H1 (cell line): ENCODE measurements at regions not wholly inside any gene's neighbourhood (a gene's known extent, or its start where the extent isn't known, plus 50 kb on each side); places are given as distances from the start of the nearest gene placed in this dataset.

Experiments used
- CTCF ChIA-PET: fragments of 300-600 bp; sonication (Branson Sonifier 250); formaldehyde crosslinking; loops from one replicate; lab custom pipeline; 2021; ENCODE audit not compliant: partially characterized antibody; lab: Charles Lee
- POLR2A ChIA-PET: fragments of 300-600 bp; sonication (Branson Sonifier 250); formaldehyde crosslinking; loops from one replicate; lab custom pipeline; 2021; ENCODE audit warnings: inconsistent platforms; ENCODE audit not compliant: partially characterized antibody; lab: Charles Lee
- DNase-seq, 2 experiments: peaks; one replicate each; pipeline versions ENCODE4 v3.0.0 to v3.0.0-alpha.2; 2010 to 2022; ENCODE audit warnings: low spot score in 2 of 2, low read depth in 1 of 2, mixed read lengths in 1 of 2
- FAIRE-seq: peaks from 2 replicates; lab custom pipeline; 2011; peaks lifted over from hg19 to GRCh38; lab: Jason Lieb, UNC
- H2AFZ ChIP-seq: 2 replicates; pipeline ENCODE4 v1.8.1; 2012; ENCODE audit warnings: low read length, inconsistent platforms
- H2AK5ac ChIP-seq: 2 replicates; pipeline ENCODE4 v1.6.1; 2013; ENCODE audit warnings: low read depth, low read length
- H2BK120ac ChIP-seq: replicated peaks from 2 replicates; pipeline ENCODE3; 2013; ENCODE audit warnings: low read depth, low read length, inconsistent platforms
- H2BK12ac ChIP-seq: 2 replicates; pipeline ENCODE4 v1.6.1; 2013; ENCODE audit warnings: low read depth, low read length
- H2BK15ac ChIP-seq: 2 replicates; pipeline ENCODE4 v1.6.1; 2013; ENCODE audit warnings: low read length
- H2BK20ac ChIP-seq: 2 replicates; pipeline ENCODE4 v1.6.1; 2013; ENCODE audit warnings: low read length
- H2BK5ac ChIP-seq: 2 replicates; pipeline ENCODE4 v1.6.1; 2013; ENCODE audit warnings: low read depth, low read length
- H3K14ac ChIP-seq: 2 replicates; pipeline ENCODE4 v1.6.1; 2013; ENCODE audit warnings: inconsistent platforms; ENCODE audit not compliant: insufficient read length
- H3K18ac ChIP-seq: 2 replicates; pipeline ENCODE4 v1.6.1; 2013; ENCODE audit warnings: low read length; ENCODE audit errors: extremely low read depth
- H3K23ac ChIP-seq: 2 replicates; pipeline ENCODE4 v1.6.1; 2013; ENCODE audit warnings: inconsistent platforms; ENCODE audit not compliant: insufficient read length
- H3K23me2 ChIP-seq: 2 replicates; pipeline ENCODE4 v1.6.1; 2013; ENCODE audit warnings: low read depth, low read length
- H3K27ac ChIP-seq: 2 replicates; pipeline ENCODE4 v1.6.1; 2011; ENCODE audit warnings: low read depth, low read length, inconsistent platforms
- H3K27me3 ChIP-seq, 4 experiments: replicated peaks in 1 of 4; 1 replicate in 1 of 4; 2 replicates in 3 of 4; pipeline versions ENCODE4 v1.6.1 to v1.8.1; 2011 to 2013; ENCODE audit warnings: low read length in 3 of 4, mild to moderate bottlenecking in 3 of 4, inconsistent platforms in 2 of 4, mixed read lengths in 2 of 4, moderate library complexity in 1 of 4; ENCODE audit not compliant: control insufficient read depth in 3 of 4, insufficient read depth in 3 of 4; ENCODE audit errors: extremely low read depth in 1 of 4
- H3K36me3 ChIP-seq, 4 experiments: 2 replicates each; pipeline versions ENCODE4 v1.6.1 to v1.8.1; 2011 to 2013; ENCODE audit warnings: mild to moderate bottlenecking in 4 of 4, low read length in 3 of 4, moderate library complexity in 2 of 4, control low read depth in 1 of 4, inconsistent platforms in 1 of 4; ENCODE audit not compliant: insufficient read depth in 4 of 4, control insufficient read depth in 2 of 4
- H3K4ac ChIP-seq: replicated peaks from 2 replicates; pipeline ENCODE3; 2013; ENCODE audit warnings: low read length, low read depth, mixed read lengths, inconsistent platforms; ENCODE audit not compliant: insufficient read length
- H3K4me1 ChIP-seq, 4 experiments: replicated peaks in 1 of 4; 1 replicate in 1 of 4; 2 replicates in 3 of 4; pipeline versions ENCODE4 v1.6.1 to v1.8.1; 2011 to 2013; ENCODE audit warnings: low read length in 3 of 4, inconsistent platforms in 2 of 4, mixed read lengths in 1 of 4; ENCODE audit not compliant: insufficient read depth in 4 of 4, control insufficient read depth in 3 of 4
- H3K4me2 ChIP-seq, 2 experiments: 2 replicates each; pipeline versions ENCODE4 v1.6.1 to v1.8.1; 2011 to 2013; ENCODE audit warnings: low read depth in 2 of 2, low read length in 2 of 2, control low read depth in 1 of 2, inconsistent platforms in 1 of 2, mild to moderate bottlenecking in 1 of 2; ENCODE audit not compliant: insufficient read depth in 1 of 2
- H3K4me3 ChIP-seq, 4 experiments: fragments of 200-600, 300-600 bp in 1 of 4; sonication (generic), shearing (Covaris generic), sonication (Bioruptor Twin) in 1 of 4; 2 replicates each; pipeline versions ENCODE4 v1.5.1 to v1.8.1; 2011 to 2016; ENCODE audit warnings: low read length in 4 of 4, low read depth in 3 of 4, control low read depth in 2 of 4, inconsistent platforms in 2 of 4, mild to moderate bottlenecking in 2 of 4, mixed read lengths in 1 of 4, moderate library complexity in 1 of 4; ENCODE audit not compliant: insufficient read depth in 2 of 4; ENCODE audit errors: extremely low read depth in 1 of 4
- H3K56ac ChIP-seq: replicated peaks from 2 replicates; pipeline ENCODE3; 2013; ENCODE audit warnings: low read depth, mild to moderate bottlenecking, mixed read lengths, low read length, inconsistent platforms; ENCODE audit not compliant: insufficient read length
- H3K79me1 ChIP-seq: 2 replicates; pipeline ENCODE4 v1.6.1; 2013; ENCODE audit warnings: low read depth, low read length, control low read depth
- H3K79me2 ChIP-seq, 2 experiments: 2 replicates each; pipeline versions ENCODE4 v1.6.1 to v1.8.1; 2012 to 2013; ENCODE audit warnings: low read length in 2 of 2, mild to moderate bottlenecking in 2 of 2, inconsistent platforms in 1 of 2; ENCODE audit not compliant: insufficient read depth in 2 of 2, control insufficient read depth in 1 of 2
- H3K9ac ChIP-seq, 4 experiments: replicated peaks in 1 of 4; 1 replicate in 1 of 4; 2 replicates in 3 of 4; pipeline versions ENCODE4 v1.6.1 to v1.8.1; 2011 to 2013; ENCODE audit warnings: low read depth in 3 of 4, low read length in 3 of 4, control low read depth in 2 of 4, mild to moderate bottlenecking in 2 of 4, moderate library complexity in 2 of 4, inconsistent platforms in 1 of 4; ENCODE audit errors: extremely low read depth in 1 of 4
- H3K9me3 ChIP-seq, 2 experiments: 2 replicates each; pipeline versions ENCODE4 v1.6.1 to v1.8.1; 2012 to 2013; ENCODE audit warnings: mild to moderate bottlenecking in 2 of 2, moderate library complexity in 2 of 2, control low read depth in 1 of 2, inconsistent platforms in 1 of 2, low read depth in 1 of 2, low read length in 1 of 2, mixed read lengths in 1 of 2; ENCODE audit not compliant: insufficient read depth in 2 of 2
- H4K20me1 ChIP-seq, 2 experiments: replicated peaks in 1 of 2; 2 replicates each; pipeline versions ENCODE3 to v1.8.1; 2011 to 2013; ENCODE audit warnings: inconsistent platforms in 2 of 2, low read length in 2 of 2, mild to moderate bottlenecking in 1 of 2; ENCODE audit not compliant: insufficient read depth in 2 of 2, control insufficient read depth in 1 of 2
- H4K5ac ChIP-seq: 2 replicates; pipeline ENCODE4 v1.6.1; 2013; ENCODE audit warnings: low read length, low read depth, mixed read lengths, inconsistent platforms; ENCODE audit not compliant: insufficient read length
- H4K8ac ChIP-seq: 2 replicates; pipeline ENCODE4 v1.8.0; 2013; ENCODE audit warnings: mild to moderate bottlenecking, moderate library complexity, low read length, inconsistent platforms; ENCODE audit not compliant: insufficient read depth; ENCODE audit errors: extremely low read depth
- H4K91ac ChIP-seq: replicated peaks from 2 replicates; pipeline ENCODE3; 2013; ENCODE audit warnings: low read length, mixed read lengths, inconsistent platforms; ENCODE audit not compliant: insufficient read length
- POU5F1 ChIP-seq: IDR thresholded peaks from 2 replicates; pipeline ENCODE4 v1.6.1; 2011; ENCODE audit warnings: low read depth, mild to moderate bottlenecking, low read length, moderate library complexity
- TEAD4 ChIP-seq: IDR thresholded peaks from 2 replicates; pipeline ENCODE4 v1.6.1; 2012; ENCODE audit warnings: low read depth, low read length, inconsistent platforms, mixed read lengths
- WGBS, 2 experiments: shearing (Covaris generic) in 1 of 2; methylation state at CpG; one replicate each; pipeline versions ENCODE4 v1.1.6 to v1.1.7; 2013 to 2015; ENCODE audit warnings: low lambda C conversion rate in 2 of 2, mixed read lengths in 2 of 2, inconsistent platforms in 1 of 2, low coverage in 1 of 2, missing lambda C conversion rate in 1 of 2; ENCODE audit not compliant: insufficient replicate concordance in 2 of 2, insufficient coverage in 1 of 2, insufficient read length in 1 of 2; ENCODE audit errors: extremely low coverage in 1 of 2, missing lambda C conversion rate in 1 of 2; 5-methylcytosine and 5-hydroxymethylcytosine counted together

DNA sequence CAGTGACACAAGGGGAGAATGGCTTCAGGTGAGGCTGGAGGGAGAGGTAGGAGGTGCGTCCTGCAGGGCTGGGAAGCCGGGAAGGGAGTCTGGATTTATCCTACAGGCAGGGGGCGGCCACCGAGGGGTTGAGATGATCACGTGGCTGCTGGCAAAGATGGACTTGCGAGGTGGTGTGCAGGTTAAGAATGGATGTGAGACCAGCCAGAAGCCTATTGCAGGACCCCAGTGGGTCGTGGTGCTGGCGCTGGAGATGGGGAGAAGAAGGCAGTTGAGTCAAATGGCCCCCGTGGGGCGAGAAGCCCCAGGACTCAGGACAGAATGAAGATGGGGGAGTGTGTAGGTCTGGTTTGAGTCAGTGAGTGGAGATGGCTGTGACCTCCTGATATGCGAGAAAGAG lies 183.1 kb downstream of the FAM43A start:
- H2BK5ac ChIP-seq: no peak overlapping the region
- ChIA-PET CTCF (interaction anchor here (1.0 to 1.6 kb wide), 3 partner anchors 11 to 170 kb away, joined by 3 to 5 read pairs (median 3); no protein-coding TSS in a partner anchor), POLR2A (no interaction called here)
- no peak overlapping the region for H3K4me3 ChIP-seq
- peaks cover 0 to 2% of the 10 kb centered on the region in 2 experiments; a peak in 2 of 4 replicates for H3K9me3 ChIP-seq
- no peak overlapping the region for H2BK120ac ChIP-seq
- no peaks in the 10 kb centered on the region for H3K23me2 ChIP-seq
- no peak overlapping the region for H2BK12ac ChIP-seq
- no peaks in the 10 kb centered on the region for H3K79me2 ChIP-seq
- no peak overlapping the region for H3K9ac ChIP-seq
- WGBS, 2 experiments: 86% methylated on average over 11 of the region's 11 CpGs; no CpG with 5 or more reads in 1 of the 2 experiments
- no peaks in the 10 kb centered on the region for H4K20me1 ChIP-seq
- peaks cover 0 to 12% (median 7%) of the 10 kb centered on the region in 4 experiments; a peak in 6 of 7 replicates for H3K4me1 ChIP-seq
- no peak for FAIRE-seq
- H2BK20ac ChIP-seq: no peak overlapping the region
- H2AK5ac ChIP-seq: no peak overlapping the region
- H3K79me1 ChIP-seq: no peaks in the 10 kb centered on the region
- H3K36me3 ChIP-seq: no peaks in the 10 kb centered on the region
- H3K4me2 ChIP-seq: no peak overlapping the region
- H2AFZ ChIP-seq: no peak overlapping the region
- H2BK15ac ChIP-seq: no peak overlapping the region
- H3K56ac ChIP-seq: no peak overlapping the region
- no peak overlapping the region for H3K18ac ChIP-seq
- no peak for DNase-seq
- no peak overlapping the region for H4K5ac ChIP-seq
- H3K4ac ChIP-seq: no peak overlapping the region
- H3K23ac ChIP-seq: no peak overlapping the region
- H3K27me3 ChIP-seq: no peaks in the 10 kb centered on the region
- no peak for TF ChIP-seq POU5F1
- TF ChIP-seq TEAD4: no peak
- H4K8ac ChIP-seq: no peak overlapping the region
- H3K27ac ChIP-seq: no peak overlapping the region
- no peak overlapping the region for H4K91ac ChIP-seq
- no peak overlapping the region for H3K14ac ChIP-seq
